Smooth muscle cell (in vitro differentiated cells): ENCODE measurements at regions not wholly inside any gene's neighbourhood (a gene's known extent, or its start where the extent isn't known, plus 50 kb on each side); places are given as distances from the start of the nearest gene placed in this dataset.
A peak's percentile ranks its signal among the peaks of the same experiment; 100 is the strongest.
"Not testable (repeated sequence)": the region's sequence is repeated elsewhere in the genome, so short reads cannot be mapped to it uniquely, and the experiment has no call there.

ENCODE experiments used
- DNase-seq: peaks from one replicate; lab custom pipeline; 2025; ENCODE audit not compliant: unreplicated experiment; lab: John Stamatoyannopoulos, UW
- H2AFZ ChIP-seq: fragments of 200-600 bp; sonication (generic); 2 replicates; pipeline ENCODE4 v1.6.0; 2016; ENCODE audit warnings: antibody characterized with exemption, low read depth, mild to moderate bottlenecking
- H3F3A ChIP-seq: fragments of 200-600 bp; sonication (generic); 2 replicates; pipeline ENCODE4 v1.6.0; 2017; ENCODE audit warnings: antibody characterized with exemption, low read depth
- H3K27ac ChIP-seq: fragments of 200-600 bp; sonication (generic); 2 replicates; pipeline ENCODE4 v1.5.1; 2016; ENCODE audit warnings: low read depth, mild to moderate bottlenecking
- H3K27me3 ChIP-seq: fragments of 200-600 bp; sonication (generic); 2 replicates; pipeline ENCODE4 v1.6.1; 2016; ENCODE audit warnings: low read depth, mild to moderate bottlenecking
- H3K36me3 ChIP-seq: fragments of 200-600 bp; sonication (generic); 2 replicates; pipeline ENCODE4 v1.5.1; 2016; ENCODE audit warnings: low read depth
- H3K4me1 ChIP-seq: fragments of 200-600 bp; sonication (generic); 2 replicates; pipeline ENCODE4 v1.5.1; 2016; ENCODE audit warnings: low read depth
- H3K4me2 ChIP-seq: fragments of 200-600 bp; sonication (generic); 2 replicates; pipeline ENCODE4 v1.6.0; 2016; ENCODE audit warnings: mild to moderate bottlenecking
- H3K4me3 ChIP-seq: fragments of 200-600 bp; sonication (generic); 2 replicates; pipeline ENCODE4 v1.5.1; 2016; ENCODE audit warnings: mild to moderate bottlenecking
- H3K79me2 ChIP-seq: fragments of 200-600 bp; sonication (generic); 2 replicates; pipeline ENCODE4 v1.6.0; 2016; ENCODE audit warnings: low read depth, mild to moderate bottlenecking
- H3K9ac ChIP-seq: fragments of 200-600 bp; sonication (generic); 2 replicates; pipeline ENCODE4 v1.6.0; 2016; ENCODE audit warnings: low read depth
- H3K9me3 ChIP-seq: fragments of 200-600 bp; sonication (generic); replicated peaks from 2 replicates; pipeline ENCODE4 v1.5.1; 2016; ENCODE audit warnings: low read depth
- H4K20me1 ChIP-seq: fragments of 200-600 bp; sonication (generic); 2 replicates; pipeline ENCODE4 v1.6.0; 2016; ENCODE audit warnings: low read depth
- CTCF ChIP-seq: fragments of 200-600 bp; sonication (generic); IDR thresholded peaks from 2 replicates; pipeline ENCODE4 v1.5.1; 2017; ENCODE audit warnings: borderline replicate concordance, mild to moderate bottlenecking, antibody characterized with exemption; ENCODE audit not compliant: insufficient read depth, poor library complexity, severe bottlenecking
- WGBS: methylation state at CpG from one replicate; pipeline ENCODE4 v1.1.7; 2016; ENCODE audit warnings: low lambda C conversion rate; 5-methylcytosine and 5-hydroxymethylcytosine counted together

- Histone ChIP-seq H3K9ac (no peak overlapping the region), H3K4me2 (no peak overlapping the region), H3K79me2 (no peaks in the 10 kb centered on the region), H3K36me3 (no peaks in the 10 kb centered on the region), H3K9me3 (no peaks in the 10 kb centered on the region), H3K27me3 (no peaks in the 10 kb centered on the region), H4K20me1 (no peaks in the 10 kb centered on the region), H3F3A (peaks cover 21% of the 10 kb centered on the region), H3K4me3 (no peak overlapping the region), H3K4me1 (peaks cover 27% of the 10 kb centered on the region), H2AFZ (no peak overlapping the region), H3K27ac (no peak overlapping the region)
- no peak for DNase-seq
- WGBS = 93% methylated on average over 3 of the region's 3 CpGs
- TF ChIP-seq CTCF = no peak
Observed at GRCh38 chr12:58421990-58422389, 480.6 kb downstream of the ATP23 start.

- Histone ChIP-seq H3K27me3 (no peaks in the 10 kb centered on the region), H2AFZ (peak overlapping the region; percentile 81), H3K9ac (peak overlapping the region; percentile 42), H3K4me3 (peak overlapping the region; percentile 17), H3K4me2 (peak overlapping the region; percentile 69), H3K36me3 (no peaks in the 10 kb centered on the region), H4K20me1 (no peaks in the 10 kb centered on the region), H3K79me2 (no peaks in the 10 kb centered on the region), H3F3A (peaks cover 21% of the 10 kb centered on the region), H3K27ac (peak overlapping the region; percentile 88), H3K4me1 (peaks cover 27% of the 10 kb centered on the region), H3K9me3 (no peaks in the 10 kb centered on the region)
- DNase-seq = no peak
- TF ChIP-seq CTCF = no peak
- WGBS = 65% methylated on average over 1 of the region's 1 CpG
Observed at GRCh38 chr12:58424735-58425392, 483.5 kb downstream of the ATP23 start.

GRCh38 chr12:58425481-58426392 lies 484.4 kb downstream of the ATP23 start:
- Histone ChIP-seq H3K9me3 (no peaks in the 10 kb centered on the region), H4K20me1 (no peaks in the 10 kb centered on the region), H3F3A (peaks cover 21% of the 10 kb centered on the region), H3K27ac (peak overlapping the region; percentile 88), H3K79me2 (no peaks in the 10 kb centered on the region), H3K4me3 (peak overlapping the region; percentile 17), H2AFZ (peak overlapping the region; percentile 77), H3K9ac (peak overlapping the region; percentile 42), H3K27me3 (no peaks in the 10 kb centered on the region), H3K36me3 (no peaks in the 10 kb centered on the region), H3K4me2 (peak overlapping the region; percentile 69), H3K4me1 (peaks cover 27% of the 10 kb centered on the region)
- TF ChIP-seq CTCF = no peak
- no peak for DNase-seq
- WGBS = 5% methylated on average over 6 of the region's 6 CpGs

- H3K4me2 ChIP-seq = peak overlapping the region; percentile 69
Observed at GRCh38 chr12:58426437-58426836, 485.1 kb downstream of the ATP23 start.

More at GRCh38 chr12:58426437-58426836, 485.1 kb downstream of the ATP23 start:
- Histone ChIP-seq H3F3A (peaks cover 21% of the 10 kb centered on the region), H3K4me1 (peaks cover 27% of the 10 kb centered on the region), H3K27ac (peak overlapping the region; percentile 88), H3K9ac (peak overlapping the region; percentile 42), H2AFZ (peak overlapping the region; percentile 77)
- H3K79me2 ChIP-seq, DNase-seq, H4K20me1 ChIP-seq, H3K9me3 ChIP-seq, H3K4me3 ChIP-seq, H3K27me3 ChIP-seq, H3K36me3 ChIP-seq: not testable (repeated sequence)
- 87% methylated on average over 3 of the region's 3 CpGs for WGBS
